Mucosa of rectum (tissue), 2 donors: ENCODE measurements at regions not wholly inside any gene's neighbourhood (a gene's known extent, or its start where the extent isn't known, plus 50 kb on each side); places are given as distances from the start of the nearest gene placed in this dataset.

Experiments used
- H3K27ac ChIP-seq, 2 donors: one replicate each; pipeline ENCODE4 v1.7.0; 2013; ENCODE audit warnings: inconsistent platforms in 2 of 2, low read depth in 2 of 2, low read length in 2 of 2
- H3K27me3 ChIP-seq, 2 donors: one replicate each; pipeline ENCODE4 v1.7.0; 2013; ENCODE audit warnings: low read length in 2 of 2; ENCODE audit not compliant: control insufficient read depth in 2 of 2, insufficient read depth in 2 of 2
- H3K36me3 ChIP-seq, 2 donors: one replicate each; pipeline ENCODE4 v1.7.0; 2013; ENCODE audit warnings: low read length in 2 of 2; ENCODE audit not compliant: control insufficient read depth in 2 of 2, insufficient read depth in 2 of 2
- H3K4me1 ChIP-seq, 2 donors: one replicate each; pipeline ENCODE4 v1.7.0; 2013; ENCODE audit warnings: low read length in 2 of 2, mild to moderate bottlenecking in 1 of 2; ENCODE audit not compliant: control insufficient read depth in 2 of 2, insufficient read depth in 2 of 2
- H3K4me3 ChIP-seq, 2 donors: one replicate each; pipeline ENCODE4 v1.7.0; 2013; ENCODE audit warnings: low read length in 2 of 2
- H3K9ac ChIP-seq, 2 donors: one replicate each; pipeline ENCODE4 v1.7.0; 2013; ENCODE audit warnings: low read length in 2 of 2, low read depth in 1 of 2, mild to moderate bottlenecking in 1 of 2
- H3K9me3 ChIP-seq, 2 donors: one replicate each; pipeline ENCODE4 v1.7.0; 2013; ENCODE audit warnings: low read length in 2 of 2; ENCODE audit not compliant: control insufficient read depth in 2 of 2
- donor health status: healthy.
- donor health status: Normal muscosa, but diverticular disease.

GRCh38 chr4:11342401-11342800, 86.3 kb downstream of the HS3ST1 start:
- no peaks in the 10 kb centered on the region for H3K4me1 ChIP-seq
- H3K9ac ChIP-seq: no peak overlapping the region
- no peak overlapping the region for H3K4me3 ChIP-seq
- no peaks in the 10 kb centered on the region for H3K27me3 ChIP-seq
- no peaks in the 10 kb centered on the region for H3K36me3 ChIP-seq
- H3K27ac ChIP-seq: no peak overlapping the region
- H3K9me3 ChIP-seq: no peaks in the 10 kb centered on the region

GRCh38 chr4:11341337-11342043, 87.2 kb downstream of the HS3ST1 start:
- Histone ChIP-seq H3K27ac (no peak overlapping the region), H3K9me3 (no peaks in the 10 kb centered on the region), H3K36me3 (no peaks in the 10 kb centered on the region), H3K9ac (no peak overlapping the region), H3K27me3 (no peaks in the 10 kb centered on the region), H3K4me3 (no peak overlapping the region), H3K4me1 (no peaks in the 10 kb centered on the region)

GRCh38 chr4:11338956-11339782, 89.5 kb downstream of the HS3ST1 start:
- Histone ChIP-seq H3K9me3 (no peaks in the 10 kb centered on the region), H3K9ac (no peak overlapping the region), H3K4me1 (no peaks in the 10 kb centered on the region), H3K36me3 (no peaks in the 10 kb centered on the region), H3K4me3 (no peak overlapping the region), H3K27me3 (no peaks in the 10 kb centered on the region), H3K27ac (no peak overlapping the region)

GRCh38 chr4:11337287-11337686, 91.4 kb downstream of the HS3ST1 start:
- no peak overlapping the region for H3K4me3 ChIP-seq
- no peaks in the 10 kb centered on the region for H3K36me3 ChIP-seq
- no peak overlapping the region for H3K27ac ChIP-seq

GRCh38 chr4:11336435-11336834, 92.3 kb downstream of the HS3ST1 start:
- no peak overlapping the region for H3K4me3 ChIP-seq
- H3K36me3 ChIP-seq: no peaks in the 10 kb centered on the region
- no peaks in the 10 kb centered on the region for H3K9me3 ChIP-seq
- no peaks in the 10 kb centered on the region for H3K27me3 ChIP-seq
- H3K4me1 ChIP-seq: no peaks in the 10 kb centered on the region
- no peak overlapping the region for H3K9ac ChIP-seq
- H3K27ac ChIP-seq: no peak overlapping the region

More at GRCh38 chr4:11337287-11337686, 91.4 kb downstream of the HS3ST1 start:
- Histone ChIP-seq H3K27me3 (no peaks in the 10 kb centered on the region), H3K4me1 (no peaks in the 10 kb centered on the region), H3K9me3 (no peaks in the 10 kb centered on the region), H3K9ac (no peak overlapping the region)

- no peaks in the 10 kb centered on the region for H3K36me3 ChIP-seq
- no peaks in the 10 kb centered on the region for H3K27me3 ChIP-seq
- no peak overlapping the region for H3K9ac ChIP-seq
- H3K9me3 ChIP-seq: no peaks in the 10 kb centered on the region
- no peaks in the 10 kb centered on the region for H3K4me1 ChIP-seq
- H3K4me3 ChIP-seq: no peak overlapping the region
- no peak overlapping the region for H3K27ac ChIP-seq
Measured at GRCh38 chr4:11334887-11335286, 93.8 kb downstream of the HS3ST1 start.

GRCh38 chr4:11328401-11328800, 100.3 kb downstream of the HS3ST1 start:
- no peaks in the 10 kb centered on the region for H3K27me3 ChIP-seq
- H3K4me1 ChIP-seq: no peaks in the 10 kb centered on the region
- no peak overlapping the region for H3K9ac ChIP-seq
- no peak overlapping the region for H3K27ac ChIP-seq
- H3K9me3 ChIP-seq: no peaks in the 10 kb centered on the region
- H3K36me3 ChIP-seq: no peaks in the 10 kb centered on the region
- no peak overlapping the region for H3K4me3 ChIP-seq

- H3K27me3 ChIP-seq: no peaks in the 10 kb centered on the region
- no peak overlapping the region for H3K27ac ChIP-seq
- no peaks in the 10 kb centered on the region for H3K4me1 ChIP-seq
- no peaks in the 10 kb centered on the region for H3K36me3 ChIP-seq
- H3K9ac ChIP-seq: no peak overlapping the region
- no peaks in the 10 kb centered on the region for H3K9me3 ChIP-seq
- H3K4me3 ChIP-seq: no peak overlapping the region
Measured at GRCh38 chr4:11326021-11326420, 102.7 kb downstream of the HS3ST1 start.

- no peak overlapping the region for H3K4me3 ChIP-seq
- H3K4me1 ChIP-seq: no peaks in the 10 kb centered on the region
- H3K9ac ChIP-seq: no peak overlapping the region
- no peak overlapping the region for H3K27ac ChIP-seq
- H3K36me3 ChIP-seq: no peaks in the 10 kb centered on the region
- no peaks in the 10 kb centered on the region for H3K9me3 ChIP-seq
- no peaks in the 10 kb centered on the region for H3K27me3 ChIP-seq
Measured at GRCh38 chr4:11323771-11324170, 104.9 kb downstream of the HS3ST1 start.

GRCh38 chr4:11313157-11313943, 115.3 kb downstream of the HS3ST1 start:
- peaks cover 0 to 2% of the 10 kb centered on the region in 2 donors for H3K9me3 ChIP-seq
- no peak overlapping the region for H3K9ac ChIP-seq
- no peaks in the 10 kb centered on the region for H3K27me3 ChIP-seq
- no peak overlapping the region for H3K4me3 ChIP-seq
- H3K36me3 ChIP-seq: no peaks in the 10 kb centered on the region
- H3K4me1 ChIP-seq: no peaks in the 10 kb centered on the region
- no peak overlapping the region for H3K27ac ChIP-seq
